ENCODE measurements at regions not wholly inside any gene's neighbourhood (a gene's known extent, or its start where the extent isn't known, plus 50 kb on each side); places are given as distances from the start of the nearest gene placed in this dataset.

DNA sequence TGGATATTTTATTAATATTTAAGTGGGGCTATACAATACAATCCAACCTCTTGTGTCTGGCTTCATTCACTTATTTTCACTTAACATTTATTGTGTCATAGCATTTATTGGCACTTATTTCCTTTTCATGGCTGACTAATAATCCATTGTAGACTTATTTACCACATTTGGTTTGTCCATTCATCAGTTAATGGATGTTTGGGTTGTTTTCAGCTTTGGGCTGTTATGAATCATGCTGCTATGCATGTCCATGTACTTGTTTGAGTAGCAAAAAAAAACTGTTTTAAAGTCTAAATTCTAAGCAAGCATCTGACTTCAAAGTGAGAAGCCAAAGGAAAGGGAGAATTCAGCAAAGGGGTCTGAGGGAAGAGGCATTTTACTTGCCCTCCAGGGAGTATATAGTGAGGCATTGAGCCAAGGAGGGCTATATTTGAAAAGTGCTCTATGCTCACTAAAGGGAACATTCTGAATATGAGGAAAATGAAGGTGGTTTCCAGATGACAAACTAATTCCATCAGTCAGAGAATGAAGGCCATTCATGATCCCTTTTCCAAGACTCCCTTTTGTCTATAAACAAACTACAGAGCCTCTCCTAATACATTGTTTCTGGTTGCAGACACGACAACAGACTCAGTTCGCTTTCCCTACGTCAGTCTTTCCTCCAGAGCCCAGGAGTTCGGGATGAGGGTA lies 532.8 kb upstream of the KLF4 start:
- no peak for DNase-seq (ENCODE audit: low read depth in 1 of 2, low spot score in 1 of 2)

DNA sequence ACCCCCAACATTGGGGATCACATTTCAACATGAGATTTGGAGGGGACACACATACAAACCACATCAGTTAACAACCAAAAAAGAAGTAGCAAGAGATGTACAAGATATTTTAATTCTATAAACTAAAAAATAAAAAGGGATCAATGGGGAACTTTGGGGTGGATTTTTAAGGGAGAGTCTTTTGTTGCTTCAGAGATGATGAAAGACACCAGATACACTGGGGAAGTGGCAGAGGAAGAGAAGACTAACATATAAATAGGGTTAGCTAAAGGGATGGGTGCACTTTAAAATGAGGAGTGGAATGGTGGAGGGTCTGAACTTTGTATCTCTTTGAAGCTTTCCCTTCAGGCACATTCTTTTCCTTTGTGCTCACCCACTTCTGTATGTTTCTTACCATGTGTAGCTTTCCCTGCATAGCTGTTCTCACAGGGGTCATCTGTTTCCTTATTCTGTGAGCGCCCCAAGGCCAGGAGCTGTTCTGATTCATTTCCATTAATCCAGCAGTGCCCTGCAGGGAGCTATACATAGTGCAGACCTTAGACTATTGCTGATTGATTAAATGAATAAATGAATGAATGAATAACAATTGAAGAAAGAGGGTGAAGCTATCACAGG lies 531.6 kb upstream of the KLF4 start:
- DNase-seq (ENCODE audit: low read depth in 1 of 2, low spot score in 1 of 2) = no peak

DNA sequence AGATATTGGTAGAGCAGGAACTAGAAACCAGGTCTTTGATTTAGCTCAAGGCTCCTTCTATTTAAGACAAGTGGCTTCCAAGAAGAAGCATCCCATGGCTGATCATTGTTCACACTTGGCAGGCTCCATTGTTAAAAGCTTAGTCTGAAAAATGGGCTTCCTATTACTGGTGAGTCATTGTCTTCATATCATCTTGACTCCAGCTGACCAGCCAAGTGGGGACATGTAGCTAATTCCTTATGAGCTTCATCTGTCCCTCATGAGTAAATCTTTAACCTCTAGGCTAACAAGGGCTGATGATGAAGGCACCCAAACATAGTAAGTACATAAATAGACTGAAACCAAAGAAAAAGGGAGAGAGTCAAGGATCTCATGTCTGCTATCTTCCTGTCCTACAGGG lies 530.3 kb upstream of the KLF4 start:
- DNase-seq (ENCODE audit: low read depth in 1 of 2, low spot score in 1 of 2) = no peak

DNA sequence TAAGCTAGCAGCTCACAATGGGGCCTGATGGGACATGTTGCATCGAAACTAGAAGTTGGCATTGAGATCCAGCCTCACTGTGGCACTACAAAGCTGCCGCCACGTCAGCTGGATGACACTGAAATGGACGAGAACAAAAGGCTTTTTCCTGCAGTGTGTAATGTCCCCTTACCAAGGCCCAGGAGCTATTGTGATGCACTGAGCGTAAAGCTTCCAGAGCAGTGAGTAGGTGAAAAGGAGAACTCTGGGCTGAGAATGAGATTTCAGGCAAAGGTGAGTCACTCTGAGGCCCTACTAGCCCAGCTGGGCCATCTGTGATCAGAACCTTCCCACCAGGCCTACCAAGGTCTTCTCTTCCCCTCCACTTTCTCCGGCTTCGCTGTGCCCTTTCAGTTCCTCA lies 528.1 kb upstream of the KLF4 start:
- no peak for DNase-seq (ENCODE audit: low read depth in 1 of 2, low spot score in 1 of 2)

GRCh38 chr9:108016446-108016845 lies 526.9 kb upstream of the KLF4 start:
- no peak for DNase-seq (ENCODE audit: low read depth in 1 of 2, low spot score in 1 of 2)

DNA sequence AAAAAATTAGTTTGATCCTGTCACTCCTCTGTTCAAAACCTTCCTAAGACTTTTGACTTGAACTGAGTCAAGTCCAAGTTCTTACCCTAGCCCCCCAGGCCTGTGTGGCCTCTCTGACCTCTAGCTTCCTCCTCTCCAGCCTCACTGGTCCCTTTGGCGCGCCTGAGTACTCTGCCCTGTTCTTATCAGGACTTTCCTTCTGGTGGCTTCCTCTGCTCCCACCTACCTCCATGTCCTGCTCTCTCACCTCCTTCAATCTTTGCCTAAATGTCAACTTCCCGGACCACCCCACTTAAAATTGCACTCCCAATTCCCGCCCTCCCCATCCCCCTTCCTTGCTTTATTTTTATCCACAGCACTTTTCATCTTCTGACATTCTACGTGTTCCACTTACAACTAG lies 526.1 kb upstream of the KLF4 start:
- no peak for DNase-seq (ENCODE audit: low read depth in 1 of 2, low spot score in 1 of 2)

DNA sequence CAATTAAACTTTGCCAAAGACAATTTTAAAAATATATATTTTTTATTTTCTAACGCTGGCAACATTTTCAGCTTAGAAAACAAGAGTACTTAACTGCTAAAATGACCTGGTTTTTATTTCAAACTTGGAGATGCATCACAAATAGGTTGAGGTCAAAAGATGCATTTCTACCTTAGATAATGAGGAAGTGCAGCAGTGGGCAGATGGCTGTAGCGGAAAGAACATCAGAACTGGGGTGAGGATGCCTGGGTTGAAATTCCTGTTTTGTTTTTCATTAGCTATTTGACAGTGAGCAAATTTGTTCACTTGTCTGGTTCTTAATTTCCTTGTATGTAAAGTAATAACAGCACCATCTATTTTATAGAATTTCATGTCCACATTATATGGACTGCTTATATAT lies 524.8 kb upstream of the KLF4 start:
- no peak for DNase-seq (ENCODE audit: low read depth in 1 of 2, low spot score in 1 of 2)

DNA sequence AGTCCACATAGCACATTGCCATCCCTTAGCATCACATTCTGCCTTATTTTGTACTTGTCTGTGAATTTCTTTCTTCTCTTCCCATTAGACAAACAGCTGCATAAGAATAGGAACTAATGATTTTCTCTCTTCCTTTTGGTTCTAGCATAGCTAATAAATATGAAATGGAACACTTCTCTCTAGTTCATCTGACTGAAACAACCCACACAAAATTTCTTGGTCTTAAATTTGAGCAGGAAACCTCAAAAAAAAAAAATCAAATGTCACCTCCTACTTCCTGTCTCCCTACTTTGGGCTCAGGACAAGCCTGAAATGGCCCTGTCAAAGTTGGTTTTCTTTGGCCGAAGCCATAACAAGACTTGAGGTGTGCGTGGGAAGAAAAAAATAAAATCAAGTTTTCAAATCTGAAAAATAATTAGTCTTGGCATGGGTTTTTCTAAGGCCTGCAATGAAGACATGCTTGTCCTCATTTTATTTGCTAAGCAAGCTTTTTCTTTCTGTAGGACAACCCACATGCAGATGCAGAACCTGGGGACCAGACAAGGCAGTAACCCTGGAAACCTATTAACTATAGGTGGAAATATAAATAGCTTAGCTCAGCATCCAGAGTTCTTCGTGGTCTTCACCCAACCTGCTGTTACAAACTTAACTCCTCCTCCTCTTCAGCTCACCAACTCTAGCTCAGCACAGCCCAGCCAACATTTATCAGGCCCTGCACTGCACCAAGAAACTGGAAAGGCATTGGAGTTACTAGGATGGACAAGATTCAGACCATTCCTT lies 523.5 kb upstream of the KLF4 start:
- DNase-seq (ENCODE audit: low read depth in 1 of 2, low spot score in 1 of 2) = no peak

- no peak for DNase-seq (ENCODE audit: low read depth in 1 of 2, low spot score in 1 of 2)
These were observed 522.8 kb upstream of the KLF4 start for GRCh38 chr9:108012405-108012804.

DNA sequence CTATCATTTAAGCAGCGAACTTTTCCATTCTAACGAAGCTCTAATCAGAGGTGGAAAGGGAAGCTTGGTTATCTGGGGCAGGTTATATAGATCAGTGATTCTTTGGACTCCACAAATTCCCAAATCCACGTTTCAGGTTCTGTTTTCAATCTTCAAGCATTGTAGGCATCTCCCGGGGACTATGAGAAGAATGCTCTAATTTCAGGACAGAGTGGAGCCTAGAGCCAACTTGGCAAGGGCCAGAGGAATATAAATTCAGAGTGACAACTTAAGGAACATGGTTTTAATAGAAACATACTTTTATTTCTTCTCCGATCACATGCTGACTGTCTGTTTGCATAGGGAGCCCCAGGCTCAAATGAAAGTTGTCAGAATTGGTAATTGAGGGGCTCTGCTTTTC lies 514.0 kb upstream of the KLF4 start:
- DNase-seq (ENCODE audit: low read depth in 1 of 2, low spot score in 1 of 2) = no peak

GRCh38 chr9:108002371-108002956 lies 512.9 kb upstream of the KLF4 start:
- DNase-seq (ENCODE audit: low read depth in 1 of 2, low spot score in 1 of 2) = no peak

GRCh38 chr9:108001237-108001636 lies 511.7 kb upstream of the KLF4 start:
- DNase-seq (ENCODE audit: low read depth in 1 of 2, low spot score in 1 of 2) = no peak

DNA sequence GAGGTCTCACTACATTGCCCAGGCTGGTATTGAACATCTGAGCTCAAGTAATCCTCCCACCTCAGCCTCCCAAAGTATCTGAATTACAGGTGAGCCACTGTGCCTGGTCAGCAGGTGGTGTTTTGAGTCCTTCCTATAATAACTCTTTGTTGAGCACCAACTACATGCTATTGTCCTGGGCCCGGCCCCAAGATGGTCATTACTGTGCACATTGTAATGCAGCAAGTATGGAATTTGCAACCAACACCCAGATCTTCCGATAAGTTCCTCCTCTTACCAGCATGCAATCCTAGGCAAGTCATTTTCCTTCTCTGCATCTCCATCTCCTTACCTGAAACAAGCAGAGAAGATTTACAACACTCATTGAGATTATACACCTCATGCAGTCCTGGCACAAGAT lies 510.3 kb upstream of the KLF4 start:
- no peak for DNase-seq (ENCODE audit: low read depth in 1 of 2, low spot score in 1 of 2)

DNA sequence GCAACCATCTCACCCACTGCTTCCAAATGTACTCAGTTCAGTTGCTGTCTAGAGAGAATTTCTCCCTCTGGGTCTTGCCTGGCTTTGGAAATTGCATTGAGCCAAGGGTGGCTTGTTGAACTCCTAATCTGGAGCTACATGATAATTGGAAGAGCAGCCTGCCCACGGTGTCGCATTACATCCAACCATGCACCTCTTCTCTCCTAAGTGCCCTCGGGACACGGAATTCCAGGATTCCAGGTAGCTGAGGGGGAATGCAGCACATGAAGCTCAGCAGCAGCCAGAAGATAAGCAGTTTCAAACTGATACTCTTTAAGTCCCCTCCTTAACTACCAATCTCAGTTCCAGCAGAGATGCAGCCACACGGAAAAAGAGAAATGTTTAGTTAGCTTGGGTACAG lies 509.4 kb upstream of the KLF4 start:
- DNase-seq (ENCODE audit: low read depth in 1 of 2, low spot score in 1 of 2) = no peak

- no peak for DNase-seq (ENCODE audit: low read depth in 1 of 2, low spot score in 1 of 2)
These were observed 505.1 kb upstream of the KLF4 start for GRCh38 chr9:107994648-107995047.

- no peak for DNase-seq (ENCODE audit: low read depth in 1 of 2, low spot score in 1 of 2)
These were observed 502.7 kb upstream of the KLF4 start for GRCh38 chr9:107992271-107992670.

- no peak for DNase-seq (ENCODE audit: low read depth in 1 of 2, low spot score in 1 of 2)
These were observed 502.0 kb upstream of the KLF4 start for GRCh38 chr9:107991581-107991980.

- DNase-seq (ENCODE audit: low read depth in 1 of 2, low spot score in 1 of 2) = no peak
These were observed 500.0 kb upstream of the KLF4 start for GRCh38 chr9:107989544-107989943.

DNA sequence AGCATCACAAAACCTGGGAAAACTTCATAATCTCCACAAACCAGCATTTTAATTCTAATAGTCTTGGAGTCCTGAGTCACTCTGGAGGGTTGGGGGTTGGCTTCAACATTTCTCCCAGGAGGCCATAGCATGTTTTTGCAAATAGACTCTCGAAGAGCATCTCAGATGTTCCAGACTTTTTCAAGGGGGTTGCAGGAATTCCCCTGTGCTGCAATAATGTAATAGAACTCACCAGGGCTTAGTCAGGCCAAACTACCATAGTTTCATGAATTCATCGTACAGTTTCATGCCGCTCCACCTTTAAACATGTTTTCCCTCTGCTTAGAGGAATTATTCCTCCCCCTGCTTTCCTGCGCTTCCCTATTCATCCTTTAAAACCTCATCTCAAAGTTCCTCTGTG lies 499.5 kb upstream of the KLF4 start:
- DNase-seq (ENCODE audit: low read depth in 1 of 2, low spot score in 1 of 2) = no peak

DNA sequence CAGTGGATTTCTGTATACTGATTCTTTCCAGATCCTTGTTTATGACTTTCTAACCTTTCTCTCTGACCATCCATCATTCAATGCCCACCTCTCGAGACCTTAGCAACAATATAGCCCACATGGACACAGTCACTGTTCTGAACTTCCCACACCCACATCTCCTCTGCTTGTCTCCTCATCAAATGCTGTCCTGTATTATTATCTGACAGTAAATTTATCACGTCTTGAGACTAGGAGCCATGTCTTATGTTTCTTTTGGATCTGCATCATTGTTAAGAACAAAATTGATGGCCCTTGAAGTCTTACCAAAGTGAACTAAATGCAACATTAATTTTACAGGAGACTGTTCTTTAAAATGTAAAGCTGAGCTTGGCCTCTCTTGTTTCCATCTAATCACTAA lies 495.4 kb upstream of the KLF4 start:
- no peak for DNase-seq (ENCODE audit: low read depth in 1 of 2, low spot score in 1 of 2)

GRCh38 chr9:107983762-107984161 lies 494.2 kb upstream of the KLF4 start:
- no peak for DNase-seq (ENCODE audit: low read depth in 1 of 2, low spot score in 1 of 2)

DNA sequence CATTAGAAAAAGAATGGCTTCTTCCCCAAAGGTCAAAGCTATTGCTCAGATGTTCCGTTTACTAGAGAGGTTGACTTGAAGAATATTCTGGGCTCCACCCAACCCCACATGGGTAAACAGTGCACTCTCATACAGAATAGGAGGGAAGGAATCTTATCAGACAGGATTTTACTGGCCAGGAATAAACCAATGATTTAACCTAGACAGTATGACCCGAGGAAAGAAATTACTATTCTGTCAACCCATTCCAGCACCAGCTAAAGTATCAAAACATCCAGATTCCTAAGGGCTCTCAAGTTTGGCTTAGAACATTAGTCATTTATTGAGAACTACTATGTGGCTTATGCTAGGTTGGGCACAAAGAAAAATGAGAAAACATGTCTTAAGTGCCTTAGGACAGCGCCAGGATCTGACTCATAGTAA lies 493.6 kb upstream of the KLF4 start:
- DNase-seq (ENCODE audit: low read depth in 1 of 2, low spot score in 1 of 2) = no peak

Data from activated CD4-positive, alpha-beta T cell treated with anti-CD3 and anti-CD28 coated beads, Interleukin-2, amount 50 U/mL, for 24 hours (primary cell).